Gastrocnemius medialis (tissue), 4 donors: ENCODE measurements at regions not wholly inside any gene's neighbourhood (a gene's known extent, or its start where the extent isn't known, plus 50 kb on each side); places are given as distances from the start of the nearest gene placed in this dataset.

Experiments used
- ATAC-seq, 2 donors: fragments of 150-250 bp; one replicate each; pipeline ENCODE4 v1.9.1; 2016
- DNase-seq, 2 donors: peaks; one replicate each; pipeline ENCODE4 v3.0.0-alpha.2; 2019
- H3K27ac ChIP-seq, 4 donors: fragments of 200-600 bp; sonication (generic); 1 replicate in 1 of 4; 2 replicates in 3 of 4; pipeline ENCODE4 v1.5.1; 2016 to 2018; ENCODE audit warnings: mild to moderate bottlenecking in 2 of 4, moderate library complexity in 1 of 4
- H3K27me3 ChIP-seq, 3 donors: fragments of 200-600 bp; sonication (generic) in 2 of 3; 1 replicate in 1 of 3; 2 replicates in 2 of 3; pipeline versions ENCODE4 v1.5.1 to v1.6.0; 2016 to 2019; ENCODE audit warnings: mild to moderate bottlenecking in 1 of 3, moderate library complexity in 1 of 3
- H3K36me3 ChIP-seq, 2 donors: fragments of 200-600 bp; sonication (generic) in 1 of 2; one replicate each; pipeline ENCODE4 v1.5.1; 2017 to 2018
- H3K4me1 ChIP-seq, 2 donors: fragments of 200-600 bp; sonication (generic) in 1 of 2; one replicate each; pipeline ENCODE4 v1.5.1; 2016 to 2017; ENCODE audit warnings: mild to moderate bottlenecking in 2 of 2
- H3K4me3 ChIP-seq, 4 donors: fragments of 200-600 bp; sonication (generic) in 3 of 4; 1 replicate in 1 of 4; 2 replicates in 3 of 4; pipeline ENCODE4 v1.5.1; 2016 to 2019; ENCODE audit warnings: mild to moderate bottlenecking in 2 of 4
- H3K9me3 ChIP-seq, 3 donors: fragments of 200-600 bp; sonication (generic) in 2 of 3; 1 replicate in 1 of 3; 2 replicates in 2 of 3; pipeline ENCODE4 v1.5.1; 2016 to 2019
- POLR2A ChIP-seq, 2 donors: fragments of 450-650 bp; IDR thresholded peaks; one replicate each; pipeline ENCODE4 v1.6.1; 2017; ENCODE audit warnings: antibody characterized with exemption in 2 of 2, mild to moderate bottlenecking in 2 of 2, moderate library complexity in 2 of 2
- in situ Hi-C, 4 donors: fragments of 200-750 bp; cut with MboI; loops; one replicate each; pipeline versions ENCODE4 v1.15.0 to v1.8.0; 2017; ENCODE audit warnings: low sequenced_read_pairs in 4 of 4
- intact Hi-C: fragments of 100-400 bp; cut with DNase I; formaldehyde crosslinking; loops from one replicate; pipeline ENCODE4 v1.15.1; 2023; ENCODE audit warnings: low total_unique reads
- TF ChIP-seq, protein P1 (sequence below), 5 experiments: fragments of 450-650 bp in 3 of 5; fragments of 200-600 bp in 2 of 5; sonication (generic) in 2 of 5; IDR thresholded peaks in 4 of 5; conservative IDR thresholded peaks in 1 of 5; 1 replicate in 4 of 5; 2 replicates in 1 of 5; pipeline ENCODE4 v1.5.1; 2016 to 2019; ENCODE audit warnings: antibody characterized with exemption in 5 of 5, mild to moderate bottlenecking in 3 of 5, moderate library complexity in 3 of 5

GRCh38 chr5:120199559-120199958 lies 264.5 kb upstream of the PRR16 start:
- intact Hi-C loops (no loop called here), in situ Hi-C loops (no loop called here)
- Histone ChIP-seq H3K9me3 (no peaks in the 10 kb centered on the region), H3K4me1 (no peaks in the 10 kb centered on the region), H3K36me3 (no peaks in the 10 kb centered on the region), H3K27ac (no peak overlapping the region), H3K4me3 (no peak overlapping the region), H3K27me3 (no peaks in the 10 kb centered on the region)
- no peak for TF ChIP-seq POLR2A (IDR thresholded peaks at IDR 0.05)
- TF ChIP-seq, protein P1, sequence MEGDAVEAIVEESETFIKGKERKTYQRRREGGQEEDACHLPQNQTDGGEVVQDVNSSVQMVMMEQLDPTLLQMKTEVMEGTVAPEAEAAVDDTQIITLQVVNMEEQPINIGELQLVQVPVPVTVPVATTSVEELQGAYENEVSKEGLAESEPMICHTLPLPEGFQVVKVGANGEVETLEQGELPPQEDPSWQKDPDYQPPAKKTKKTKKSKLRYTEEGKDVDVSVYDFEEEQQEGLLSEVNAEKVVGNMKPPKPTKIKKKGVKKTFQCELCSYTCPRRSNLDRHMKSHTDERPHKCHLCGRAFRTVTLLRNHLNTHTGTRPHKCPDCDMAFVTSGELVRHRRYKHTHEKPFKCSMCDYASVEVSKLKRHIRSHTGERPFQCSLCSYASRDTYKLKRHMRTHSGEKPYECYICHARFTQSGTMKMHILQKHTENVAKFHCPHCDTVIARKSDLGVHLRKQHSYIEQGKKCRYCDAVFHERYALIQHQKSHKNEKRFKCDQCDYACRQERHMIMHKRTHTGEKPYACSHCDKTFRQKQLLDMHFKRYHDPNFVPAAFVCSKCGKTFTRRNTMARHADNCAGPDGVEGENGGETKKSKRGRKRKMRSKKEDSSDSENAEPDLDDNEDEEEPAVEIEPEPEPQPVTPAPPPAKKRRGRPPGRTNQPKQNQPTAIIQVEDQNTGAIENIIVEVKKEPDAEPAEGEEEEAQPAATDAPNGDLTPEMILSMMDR (IDR thresholded peaks at IDR 0.05 in 4 of 5, conservative IDR thresholded peaks at IDR 0.05 in 1 of 5), result no peak
- DNase-seq, result no peak
- no peak for ATAC-seq

GRCh38 chr5:120207129-120207528 lies 257.0 kb upstream of the PRR16 start:
- no peak for ATAC-seq
- intact Hi-C loops, result no loop called here
- no peaks in the 10 kb centered on the region for H3K27me3 ChIP-seq
- no peak overlapping the region for H3K27ac ChIP-seq
- in situ Hi-C loops, result no loop called here
- no peak for DNase-seq
- no peak for TF ChIP-seq POLR2A (IDR thresholded peaks at IDR 0.05)
- TF ChIP-seq, protein P1 (IDR thresholded peaks at IDR 0.05 in 4 of 5, conservative IDR thresholded peaks at IDR 0.05 in 1 of 5), result no peak
- no peaks in the 10 kb centered on the region for H3K36me3 ChIP-seq
- no peaks in the 10 kb centered on the region for H3K4me1 ChIP-seq
- no peak overlapping the region for H3K4me3 ChIP-seq
- no peaks in the 10 kb centered on the region for H3K9me3 ChIP-seq

DNA sequence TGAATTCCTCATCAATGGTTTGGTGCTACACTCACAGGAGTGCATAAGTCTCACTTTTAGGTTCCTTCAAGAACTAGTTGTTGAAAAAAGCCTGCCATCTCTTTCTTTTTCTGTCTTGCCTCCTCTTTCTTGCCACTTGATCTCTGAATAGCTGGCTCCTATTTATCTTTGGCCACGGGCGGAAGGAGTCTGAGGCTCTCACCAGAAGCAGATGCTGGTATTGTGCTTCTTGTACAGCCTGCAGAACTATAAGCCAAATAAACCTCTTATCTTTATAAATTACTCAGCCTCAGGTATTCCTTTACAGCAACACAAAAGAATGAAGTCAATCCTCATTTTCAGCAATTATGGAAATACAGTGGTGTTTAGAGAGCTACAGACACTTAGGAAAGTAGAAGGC lies 247.1 kb upstream of the PRR16 start:
- Histone ChIP-seq H3K36me3 (no peaks in the 10 kb centered on the region), H3K27me3 (no peaks in the 10 kb centered on the region), H3K9me3 (no peaks in the 10 kb centered on the region), H3K4me3 (no peak overlapping the region), H3K27ac (no peak overlapping the region), H3K4me1 (no peaks in the 10 kb centered on the region)
- TF ChIP-seq, protein P1 (IDR thresholded peaks at IDR 0.05 in 4 of 5, conservative IDR thresholded peaks at IDR 0.05 in 1 of 5), result no peak
- no peak for TF ChIP-seq POLR2A (IDR thresholded peaks at IDR 0.05)
- in situ Hi-C loops, result no loop called here
- ATAC-seq (no peak), DNase-seq (no peak)
- intact Hi-C loops, result no loop called here

DNA sequence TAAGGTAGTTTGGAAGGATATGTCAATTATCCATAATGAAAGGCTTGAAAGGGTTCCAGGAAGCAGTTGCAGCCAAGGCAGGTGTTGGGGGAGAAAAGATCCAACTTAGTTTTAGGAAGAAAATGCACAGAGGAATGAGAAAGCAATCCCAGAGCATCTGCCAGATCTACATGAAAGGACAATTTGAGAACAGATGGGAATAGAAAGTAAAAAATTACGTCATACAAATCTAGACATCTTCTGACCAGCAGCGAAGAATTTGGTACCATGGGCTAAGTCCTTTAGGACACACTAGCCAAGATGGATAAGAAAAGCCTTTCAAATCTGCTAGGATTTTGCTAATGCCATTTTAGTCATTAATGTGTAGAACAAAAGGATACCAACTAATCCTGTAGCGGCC lies 244.1 kb upstream of the PRR16 start:
- no peak for ATAC-seq
- no peaks in the 10 kb centered on the region for H3K9me3 ChIP-seq
- H3K4me1 ChIP-seq, result no peaks in the 10 kb centered on the region
- no peak overlapping the region for H3K27ac ChIP-seq
- no peak for TF ChIP-seq POLR2A (IDR thresholded peaks at IDR 0.05)
- TF ChIP-seq, protein P1 (IDR thresholded peaks at IDR 0.05 in 4 of 5, conservative IDR thresholded peaks at IDR 0.05 in 1 of 5), result no peak
- intact Hi-C loops (no loop called here), in situ Hi-C loops (no loop called here)
- H3K27me3 ChIP-seq, result no peaks in the 10 kb centered on the region
- H3K4me3 ChIP-seq, result no peak overlapping the region
- H3K36me3 ChIP-seq, result no peaks in the 10 kb centered on the region
- DNase-seq, result no peak

DNA sequence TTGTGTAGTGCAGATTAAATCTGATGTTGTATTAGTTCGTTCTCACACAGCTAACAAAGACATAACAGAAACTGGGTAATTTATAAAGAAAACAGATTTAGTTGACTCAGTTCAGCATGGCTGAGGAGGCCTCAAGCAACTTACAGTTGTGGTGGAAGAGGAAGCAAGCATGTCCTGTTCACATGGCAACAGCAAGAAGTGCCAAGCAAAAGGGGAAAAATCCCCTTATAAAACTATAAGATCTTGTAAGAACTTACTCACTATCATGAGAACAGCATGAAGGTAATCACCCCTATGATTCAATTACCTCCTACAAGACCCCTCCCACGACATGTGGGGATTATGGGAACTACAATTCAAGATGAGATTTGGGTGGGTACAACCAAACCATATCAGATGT lies 238.6 kb upstream of the PRR16 start:
- Histone ChIP-seq H3K4me3 (no peak overlapping the region), H3K27me3 (no peaks in the 10 kb centered on the region), H3K9me3 (no peaks in the 10 kb centered on the region), H3K4me1 (no peaks in the 10 kb centered on the region), H3K36me3 (no peaks in the 10 kb centered on the region), H3K27ac (no peak overlapping the region)
- DNase-seq (no peak), ATAC-seq (no peak)
- TF ChIP-seq POLR2A (IDR thresholded peaks at IDR 0.05), result no peak
- TF ChIP-seq, protein P1 (IDR thresholded peaks at IDR 0.05 in 4 of 5, conservative IDR thresholded peaks at IDR 0.05 in 1 of 5), result no peak
- intact Hi-C loops (no loop called here), in situ Hi-C loops (no loop called here)
